Activated T-cell treated with anti-CD3 and anti-CD28 coated beads, Interleukin-2, amount 50 U/mL, for 72 hours (primary cell): ENCODE measurements at regions not wholly inside any gene's neighbourhood (a gene's known extent, or its start where the extent isn't known, plus 50 kb on each side); places are given as distances from the start of the nearest gene placed in this dataset.
"Not testable (repeated sequence)": the region's sequence is repeated elsewhere in the genome, so short reads cannot be mapped to it uniquely, and the experiment has no call there.

Source experiments
- ATAC-seq, 2 donors: fragments of 150-1000 bp; cut with Tn5 transposase; replicated peaks in 1 of 2; 2 replicates each; pipeline ENCODE4 v1.10.0; 2021; ENCODE audit warnings: moderate library complexity in 2 of 2, mild to moderate bottlenecking in 1 of 2
- DNase-seq, 2 donors: peaks; one replicate each; pipeline ENCODE4 v3.0.0; 2021 to 2022; ENCODE audit warnings: mixed read lengths in 1 of 2
- H3K27ac Mint-ChIP-seq: one replicate; pipeline ENCODE4 v1.8.0; 2022; ENCODE audit warnings: mild to moderate bottlenecking, moderate library complexity, mixed read lengths
- H3K27me3 Mint-ChIP-seq: one replicate; pipeline ENCODE4 v1.8.0; 2022; ENCODE audit warnings: low read depth, mixed read lengths
- H3K36me3 Mint-ChIP-seq, 2 donors: one replicate each; pipeline ENCODE4 v1.8.0; 2022; ENCODE audit warnings: mixed read lengths in 2 of 2, mild to moderate bottlenecking in 1 of 2; ENCODE audit not compliant: insufficient read depth in 2 of 2
- H3K4me1 Mint-ChIP-seq: one replicate; pipeline ENCODE4 v1.8.0; 2022; ENCODE audit warnings: low read depth, mixed read lengths
- H3K4me3 Mint-ChIP-seq, 2 donors: one replicate each; pipeline ENCODE4 v1.8.0; 2022; ENCODE audit warnings: mild to moderate bottlenecking in 2 of 2, mixed read lengths in 2 of 2, moderate library complexity in 2 of 2
- H3K9me3 Mint-ChIP-seq, 2 donors: one replicate each; pipeline ENCODE4 v1.8.0; 2022; ENCODE audit warnings: mixed read lengths in 2 of 2

DNA sequence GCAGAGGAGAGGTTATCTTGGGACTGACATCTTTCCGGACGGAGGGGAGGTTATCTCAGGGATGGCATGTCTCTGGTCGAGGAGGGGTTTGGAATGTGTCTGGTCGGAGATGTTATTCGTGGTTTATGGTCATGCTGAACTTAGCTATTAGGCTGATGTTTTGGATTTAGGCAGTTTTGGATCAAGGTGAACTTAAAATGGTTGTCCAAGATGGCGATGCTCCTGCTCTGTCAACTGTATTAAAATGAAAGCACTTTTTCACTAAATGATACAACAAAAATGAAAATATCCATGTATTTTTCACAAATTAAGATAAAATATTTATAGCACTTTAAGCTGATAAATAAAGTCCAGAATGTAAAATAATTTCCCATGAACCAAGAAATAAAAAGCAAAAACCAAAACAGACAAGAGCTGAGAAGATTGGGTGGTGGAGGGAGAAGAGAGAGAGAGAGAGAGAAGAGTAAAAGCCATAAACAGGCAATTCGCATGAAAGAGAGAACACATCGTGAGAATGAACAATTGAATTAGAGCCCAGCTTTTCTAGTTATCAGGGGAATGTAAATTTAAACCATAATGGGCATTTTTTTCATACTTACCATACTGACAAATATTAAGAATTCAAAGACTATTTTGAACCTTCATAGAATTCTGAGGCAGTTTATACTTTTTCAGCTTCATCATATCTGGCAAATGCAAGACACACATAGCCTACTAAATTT lies 2236.0 kb upstream of the AGA start:
- no peak for DNase-seq
- no peaks in the 10 kb centered on the region for H3K27me3 Mint-ChIP-seq
- H3K4me3 Mint-ChIP-seq, result no peak overlapping the region
- H3K4me1 Mint-ChIP-seq, result no peaks in the 10 kb centered on the region
- H3K36me3 Mint-ChIP-seq, result peaks cover 0 to 3% of the 10 kb centered on the region in 2 donors
- no peak for ATAC-seq
- no peak overlapping the region for H3K27ac Mint-ChIP-seq
- peaks cover 16% of the 10 kb centered on the region in 2 donors for H3K9me3 Mint-ChIP-seq

DNA sequence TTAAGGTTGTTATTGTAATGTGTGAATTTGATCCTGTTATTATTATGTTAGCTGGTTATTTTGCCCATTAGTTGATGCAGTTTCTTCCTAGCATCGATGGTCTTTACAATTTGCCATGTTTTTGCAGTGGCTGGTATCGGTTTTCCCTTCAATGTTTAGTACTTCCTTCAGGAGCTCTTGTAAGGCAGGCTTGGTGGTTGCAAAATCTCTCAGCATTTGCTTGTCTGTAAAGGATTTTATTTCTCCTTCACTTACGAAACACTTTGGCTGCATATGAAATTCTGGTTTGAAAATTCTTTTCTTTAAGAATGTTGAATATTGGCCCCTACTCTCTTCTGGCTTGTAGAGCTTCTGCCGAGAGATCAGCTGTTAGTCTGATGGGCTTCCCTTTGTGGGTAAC lies 2241.4 kb upstream of the AGA start:
- H3K4me3 Mint-ChIP-seq, H3K36me3 Mint-ChIP-seq: not testable (repeated sequence)

DNA sequence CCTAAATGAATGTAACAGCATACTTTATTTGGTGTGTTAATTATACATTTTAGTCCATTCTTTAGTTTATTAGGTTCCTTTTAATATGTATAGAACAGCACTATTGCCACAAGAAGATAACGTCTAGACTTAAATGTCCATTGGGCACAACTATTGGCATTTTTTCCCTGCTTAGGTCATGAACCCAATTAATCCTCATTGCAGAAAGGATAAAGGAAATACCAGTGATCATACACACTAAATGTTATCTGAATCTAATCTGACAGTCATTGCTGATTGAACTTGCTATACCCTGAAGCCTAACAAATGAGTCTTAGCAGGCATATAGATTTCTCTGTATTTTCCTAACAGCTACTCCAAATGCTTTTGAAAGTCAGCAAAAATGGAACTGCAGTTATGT lies 2250.0 kb upstream of the AGA start:
- Mint-ChIP-seq H3K27me3 (no peaks in the 10 kb centered on the region), H3K9me3 (peaks cover 1 to 3% of the 10 kb centered on the region in 2 donors), H3K4me3 (no peak overlapping the region), H3K4me1 (no peaks in the 10 kb centered on the region), H3K27ac (no peak overlapping the region), H3K36me3 (no peaks in the 10 kb centered on the region)
- DNase-seq (no peak), ATAC-seq (no peak)

More for the DNA sequence above, 2241.4 kb upstream of the AGA start:
- not testable (repeated sequence) for H3K27ac Mint-ChIP-seq, DNase-seq, H3K4me1 Mint-ChIP-seq, ATAC-seq, H3K27me3 Mint-ChIP-seq
- H3K9me3 Mint-ChIP-seq, result peaks cover 17 to 18% of the 10 kb centered on the region in 2 donors

DNA sequence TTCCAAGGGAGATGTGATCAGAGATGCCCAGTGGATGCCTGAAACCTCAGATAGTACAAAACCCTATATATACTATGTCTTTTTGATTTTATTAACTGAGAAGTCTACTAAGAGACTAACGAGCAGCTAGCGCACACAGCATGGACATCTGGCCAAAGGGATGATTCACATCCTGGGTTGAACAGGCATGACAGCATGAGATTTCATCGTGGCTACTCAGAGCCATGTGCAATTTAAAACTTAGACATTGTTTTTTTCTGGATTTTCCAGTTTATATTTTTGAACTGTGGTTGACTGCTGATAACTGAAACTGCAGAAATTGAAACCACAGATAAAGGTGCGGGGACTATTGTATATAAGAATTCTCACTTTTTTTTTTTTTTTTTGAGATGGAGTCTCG lies 2252.9 kb upstream of the AGA start:
- Mint-ChIP-seq H3K9me3 (peaks cover 1 to 3% of the 10 kb centered on the region in 2 donors), H3K4me3 (no peak overlapping the region), H3K27me3 (no peaks in the 10 kb centered on the region), H3K36me3 (no peaks in the 10 kb centered on the region), H3K4me1 (no peaks in the 10 kb centered on the region), H3K27ac (no peak overlapping the region)
- ATAC-seq, result no peak
- no peak for DNase-seq

DNA sequence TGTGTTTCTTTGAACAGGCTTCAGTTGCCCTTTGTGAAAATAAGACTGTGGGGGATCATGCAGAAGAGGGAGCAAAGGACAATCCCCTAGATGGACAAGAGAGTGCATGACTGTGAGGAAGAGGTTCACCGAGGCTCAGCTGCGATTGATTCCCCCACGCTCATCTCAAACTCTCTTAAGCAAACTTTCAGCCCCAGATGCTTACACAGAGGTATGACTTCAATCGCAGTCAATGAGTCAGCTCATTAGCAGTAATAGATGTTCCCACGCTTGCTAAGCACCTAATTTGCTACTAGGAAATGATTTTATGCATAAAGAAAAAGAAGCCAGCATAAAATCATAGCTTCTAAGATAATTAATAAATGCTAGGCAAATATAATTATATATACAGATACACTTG lies 2256.1 kb upstream of the AGA start:
- DNase-seq, result no peak
- no peak overlapping the region for H3K27ac Mint-ChIP-seq
- no peak for ATAC-seq
- H3K4me3 Mint-ChIP-seq, result no peak overlapping the region
- no peaks in the 10 kb centered on the region for H3K36me3 Mint-ChIP-seq
- H3K4me1 Mint-ChIP-seq, result no peaks in the 10 kb centered on the region
- H3K27me3 Mint-ChIP-seq, result no peaks in the 10 kb centered on the region
- H3K9me3 Mint-ChIP-seq, result peaks cover under 1 to 4% of the 10 kb centered on the region in 2 donors

DNA sequence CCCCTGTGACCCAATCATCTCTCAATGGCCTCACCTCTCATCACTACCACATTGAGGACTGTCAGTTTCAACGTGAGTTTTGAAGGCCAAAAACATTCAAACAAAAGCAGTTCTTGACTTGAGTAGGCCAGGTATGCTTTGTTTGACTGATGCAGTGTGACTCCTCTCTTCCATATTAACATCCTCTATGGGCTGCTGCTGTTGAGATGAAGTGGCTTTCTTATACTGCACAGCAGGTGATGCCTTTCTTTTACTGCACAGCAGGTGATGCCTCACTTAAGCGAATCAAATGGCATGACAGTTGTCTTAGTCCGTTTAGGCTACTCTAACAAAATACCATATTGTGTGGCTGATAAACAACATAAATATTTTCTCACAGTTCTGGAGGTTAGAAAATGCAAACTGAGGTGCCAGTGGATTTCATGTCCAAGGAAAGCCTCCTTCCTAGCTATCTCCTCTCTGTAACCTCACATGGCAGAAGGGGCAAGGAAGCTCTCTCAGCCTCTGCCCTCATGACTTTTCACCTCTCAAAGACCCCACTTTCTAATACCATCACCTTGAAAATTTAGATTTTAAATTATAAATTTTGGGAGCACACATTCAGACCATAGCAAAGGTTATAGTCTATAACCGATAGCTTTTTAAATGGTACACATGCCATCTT lies 2267.9 kb upstream of the AGA start:
- Mint-ChIP-seq H3K4me1 (no peaks in the 10 kb centered on the region), H3K4me3 (no peak overlapping the region), H3K27ac (no peak overlapping the region), H3K9me3 (peaks cover 2% of the 10 kb centered on the region in 2 donors), H3K27me3 (no peaks in the 10 kb centered on the region), H3K36me3 (no peaks in the 10 kb centered on the region)
- no peak for DNase-seq
- ATAC-seq, result no peak

DNA sequence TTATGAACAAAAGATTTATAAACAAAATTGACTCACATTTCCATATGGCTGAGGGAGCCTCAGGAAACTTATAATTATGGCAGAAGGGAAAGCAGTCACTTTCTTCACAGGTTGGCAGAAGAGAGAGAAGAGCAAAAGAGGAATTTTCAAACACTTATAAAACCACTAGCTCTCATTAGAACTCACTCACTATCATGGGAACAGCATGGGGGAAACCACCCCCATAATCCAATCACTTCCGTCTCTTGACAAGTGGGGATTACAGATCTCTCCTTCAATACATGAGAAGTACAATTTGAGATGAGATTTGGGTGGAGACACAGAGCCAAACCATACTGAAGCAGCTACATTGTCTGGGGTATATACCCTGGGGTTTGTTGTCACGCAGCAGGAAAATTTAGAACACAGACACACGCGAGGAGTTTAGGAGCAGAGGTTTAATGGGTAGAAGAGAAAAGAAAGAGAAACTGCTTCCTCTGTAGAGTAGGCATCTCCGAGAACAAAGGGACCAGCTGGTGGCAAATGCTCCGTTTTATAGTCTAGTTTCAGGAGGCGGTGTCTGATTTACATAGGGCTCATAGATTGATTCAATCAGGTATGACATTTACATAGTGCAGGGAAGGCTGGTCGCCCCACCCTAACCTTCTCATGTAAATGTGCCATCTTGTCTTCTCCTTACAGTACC lies 2277.7 kb upstream of the AGA start:
- DNase-seq (no peak), ATAC-seq (no peak)
- Mint-ChIP-seq H3K4me1 (no peaks in the 10 kb centered on the region), H3K27me3 (no peaks in the 10 kb centered on the region), H3K36me3 (no peaks in the 10 kb centered on the region), H3K9me3 (peaks cover 7 to 11% of the 10 kb centered on the region in 2 donors), H3K27ac (no peak overlapping the region), H3K4me3 (no peak overlapping the region)

DNA sequence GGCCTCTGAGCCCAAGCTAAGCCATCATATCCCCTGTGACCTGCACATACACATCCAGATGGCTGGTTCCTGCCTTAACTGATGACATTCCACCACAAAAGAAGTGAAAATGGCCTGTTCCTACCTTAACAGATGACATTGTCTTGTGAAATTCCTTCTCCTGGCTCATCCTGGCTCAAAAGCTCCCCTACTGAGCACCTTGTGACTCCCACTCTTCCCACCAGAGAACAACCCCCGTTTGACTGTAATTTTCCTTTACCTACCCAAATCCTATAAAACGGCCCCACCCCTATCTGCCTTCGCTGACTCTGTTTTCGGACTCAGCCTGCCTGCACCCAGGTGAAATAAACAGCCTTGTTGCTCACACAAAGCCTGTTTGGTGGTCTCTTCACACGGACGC lies 2284.3 kb upstream of the AGA start:
- H3K4me1 Mint-ChIP-seq, H3K27ac Mint-ChIP-seq, H3K36me3 Mint-ChIP-seq, H3K27me3 Mint-ChIP-seq, H3K4me3 Mint-ChIP-seq, ATAC-seq, DNase-seq: not testable (repeated sequence)
- H3K9me3 Mint-ChIP-seq, result peaks cover 2 to 14% of the 10 kb centered on the region in 2 donors

DNA sequence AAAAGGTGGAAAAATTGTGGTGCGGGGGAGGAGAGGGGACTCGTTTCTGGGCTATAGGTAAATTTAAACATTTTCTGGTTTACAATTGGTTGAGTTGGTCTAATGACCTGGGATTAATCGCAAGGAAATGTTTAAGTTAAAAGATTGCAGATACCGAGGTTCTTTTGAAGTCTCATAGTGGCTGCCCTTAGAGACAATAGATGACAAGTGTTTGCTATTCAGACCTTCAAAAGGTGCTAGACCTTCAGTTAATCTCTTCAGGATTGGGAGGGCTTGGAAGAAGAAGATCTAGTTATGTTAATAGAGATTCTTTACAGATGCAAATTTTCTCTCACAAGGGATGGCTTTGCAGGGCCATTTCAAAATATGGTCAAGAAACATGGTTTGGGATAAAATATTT lies 2286.1 kb upstream of the AGA start:
- Mint-ChIP-seq H3K27me3 (no peaks in the 10 kb centered on the region), H3K4me1 (no peaks in the 10 kb centered on the region), H3K36me3 (peaks cover 0 to 1% of the 10 kb centered on the region in 2 donors), H3K27ac (no peak overlapping the region), H3K4me3 (no peak overlapping the region), H3K9me3 (peaks cover 2 to 9% of the 10 kb centered on the region in 2 donors)
- ATAC-seq, result no peak
- DNase-seq, result no peak

DNA sequence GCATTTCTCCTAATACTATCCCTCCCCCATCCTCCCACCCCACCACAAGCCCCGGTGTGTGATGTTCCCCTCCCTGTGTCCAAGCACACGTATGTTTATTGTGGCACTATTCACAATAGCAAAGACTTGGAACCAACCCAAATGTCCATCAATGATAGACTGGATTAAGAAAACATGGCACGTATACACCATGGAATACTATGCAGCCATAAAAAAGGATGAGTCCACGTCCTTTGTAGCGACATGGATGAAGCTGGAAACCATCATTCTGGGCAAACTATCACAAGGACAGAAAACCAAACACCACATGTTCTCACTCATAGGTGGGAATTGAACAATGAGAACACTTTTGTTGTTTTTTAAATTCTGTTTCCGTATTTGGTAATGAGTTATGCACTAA lies 2294.6 kb upstream of the AGA start:
- not testable (repeated sequence) for ATAC-seq, H3K36me3 Mint-ChIP-seq, DNase-seq, H3K4me1 Mint-ChIP-seq, H3K4me3 Mint-ChIP-seq, H3K27me3 Mint-ChIP-seq, H3K27ac Mint-ChIP-seq
- peaks cover 0 to 13% of the 10 kb centered on the region in 2 donors for H3K9me3 Mint-ChIP-seq

DNA sequence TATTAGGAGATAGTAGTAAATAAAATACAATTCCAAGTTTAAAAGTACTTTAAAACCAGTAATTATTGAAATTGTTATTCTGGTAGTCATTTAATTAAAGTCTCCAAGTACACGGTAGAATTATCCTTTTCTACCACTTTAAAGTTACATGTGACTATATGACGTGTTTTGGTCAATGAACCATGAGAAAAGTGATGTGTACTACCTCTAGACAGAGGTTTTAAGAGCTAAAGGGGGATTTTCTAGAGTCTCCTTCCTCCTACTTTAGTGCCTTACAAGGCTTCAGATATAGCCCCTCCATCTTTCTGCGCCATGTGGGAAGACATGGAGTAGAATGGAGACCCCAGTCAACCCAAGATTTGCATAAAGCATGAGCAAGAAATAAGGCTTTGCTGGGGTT lies 2296.6 kb upstream of the AGA start:
- H3K27me3 Mint-ChIP-seq, result no peaks in the 10 kb centered on the region
- H3K4me3 Mint-ChIP-seq, result no peak overlapping the region
- ATAC-seq (no peak), DNase-seq (no peak)
- H3K27ac Mint-ChIP-seq, result no peak overlapping the region
- H3K9me3 Mint-ChIP-seq, result peaks cover 0 to 9% of the 10 kb centered on the region in 2 donors
- H3K4me1 Mint-ChIP-seq, result no peaks in the 10 kb centered on the region
- peaks cover 0 to 2% of the 10 kb centered on the region in 2 donors for H3K36me3 Mint-ChIP-seq

DNA sequence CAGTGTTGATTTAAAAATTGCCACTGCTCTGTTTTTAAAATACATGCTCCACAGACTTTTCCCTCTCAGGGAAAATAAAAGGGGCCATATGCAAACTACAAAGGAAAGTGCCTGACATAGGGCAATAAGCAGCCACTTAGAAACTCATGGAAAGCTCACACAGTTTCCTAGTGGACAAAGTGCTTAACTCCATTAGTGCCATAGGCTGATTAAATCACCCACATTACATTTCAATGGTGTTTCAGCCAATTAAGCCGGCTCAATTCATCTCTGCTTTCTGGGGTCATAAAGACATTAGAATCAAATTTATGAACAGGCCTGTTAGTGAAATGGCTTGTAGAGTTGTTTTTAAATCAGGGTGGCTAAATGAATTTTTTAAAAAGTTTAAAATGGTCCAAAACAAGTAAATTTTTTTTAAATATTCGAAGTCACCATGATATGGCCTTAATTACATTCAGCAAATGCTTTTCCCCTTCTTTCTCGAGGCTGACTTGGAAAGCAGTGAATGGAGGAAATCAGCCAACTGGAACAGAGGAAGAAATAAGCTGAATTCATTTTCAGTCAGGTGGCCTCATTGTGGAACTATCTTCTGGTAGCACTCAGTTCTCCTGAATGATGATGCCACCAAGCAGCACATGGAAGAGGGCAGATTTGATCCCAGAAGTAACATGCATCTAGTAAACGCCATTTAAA lies 2305.1 kb upstream of the AGA start:
- Mint-ChIP-seq H3K27me3 (no peaks in the 10 kb centered on the region), H3K27ac (no peak overlapping the region), H3K36me3 (no peaks in the 10 kb centered on the region)

DNA sequence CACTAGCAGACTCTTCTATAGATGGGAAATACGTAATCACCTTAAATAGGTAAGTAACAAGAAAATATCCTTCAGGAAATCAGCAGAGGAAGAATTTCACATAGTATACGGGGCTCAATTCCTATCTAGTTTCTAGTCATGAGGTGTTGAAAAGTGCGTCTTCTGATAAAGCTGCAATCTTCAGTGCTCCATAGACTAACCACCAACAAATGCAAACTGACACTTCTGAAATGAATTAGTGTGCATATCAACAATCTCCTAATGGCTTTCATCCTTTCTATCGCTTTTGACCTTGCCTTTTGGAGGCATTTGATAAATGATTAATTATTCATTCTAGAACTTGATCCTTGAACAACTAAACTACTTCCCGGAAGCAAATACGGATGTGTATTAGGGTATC lies 2306.6 kb upstream of the AGA start:
- Mint-ChIP-seq H3K27ac (no peak overlapping the region), H3K9me3 (peaks cover 4 to 6% of the 10 kb centered on the region in 2 donors), H3K4me1 (no peaks in the 10 kb centered on the region)

More for the DNA sequence above, 2305.1 kb upstream of the AGA start:
- Mint-ChIP-seq H3K4me3 (no peak overlapping the region), H3K4me1 (no peaks in the 10 kb centered on the region), H3K9me3 (peaks cover 4 to 6% of the 10 kb centered on the region in 2 donors)
- ATAC-seq (no peak), DNase-seq (no peak)

More for the DNA sequence above, 2306.6 kb upstream of the AGA start:
- no peaks in the 10 kb centered on the region for H3K36me3 Mint-ChIP-seq
- no peaks in the 10 kb centered on the region for H3K27me3 Mint-ChIP-seq
- ATAC-seq (no peak), DNase-seq (no peak)
- no peak overlapping the region for H3K4me3 Mint-ChIP-seq
